GM21737 (cell line): ENCODE measurements at regions not wholly inside any gene's neighbourhood (a gene's known extent, or its start where the extent isn't known, plus 50 kb on each side); places are given as distances from the start of the nearest gene placed in this dataset.
A peak's percentile ranks its signal among the peaks of the same experiment; 100 is the strongest.

ENCODE experiments used
- ATAC-seq: cut with Tn5 transposase; IDR thresholded peaks from one replicate; pipeline ENCODE4 v1.9.1; 2021; ENCODE audit warnings: mild to moderate bottlenecking, moderate library complexity; ENCODE audit not compliant: unreplicated experiment

- ATAC-seq: no peak
These were observed 62.9 kb upstream of the OXGR1 start for GRCh38 chr13:97057176-97057575.

DNA sequence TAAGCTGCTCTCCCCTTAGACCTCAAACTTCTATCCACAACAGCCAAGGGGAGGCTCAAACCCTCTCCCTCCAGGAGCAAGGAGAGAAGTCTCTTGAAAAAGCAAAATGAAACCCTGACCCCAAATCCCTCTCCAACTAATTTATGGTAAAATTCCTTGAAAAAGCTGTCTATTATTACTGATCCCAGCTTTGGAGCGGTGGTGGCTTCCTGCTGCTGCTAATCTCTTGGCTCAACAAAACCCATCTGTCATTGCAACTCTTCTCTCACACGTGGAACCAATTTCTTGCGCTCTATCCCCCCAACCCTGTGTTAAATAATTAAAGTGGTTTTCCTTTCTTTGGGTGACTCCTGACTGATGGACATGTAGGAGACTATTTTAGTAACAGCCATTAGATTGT lies 64.1 kb upstream of the OXGR1 start:
- ATAC-seq: no peak

DNA sequence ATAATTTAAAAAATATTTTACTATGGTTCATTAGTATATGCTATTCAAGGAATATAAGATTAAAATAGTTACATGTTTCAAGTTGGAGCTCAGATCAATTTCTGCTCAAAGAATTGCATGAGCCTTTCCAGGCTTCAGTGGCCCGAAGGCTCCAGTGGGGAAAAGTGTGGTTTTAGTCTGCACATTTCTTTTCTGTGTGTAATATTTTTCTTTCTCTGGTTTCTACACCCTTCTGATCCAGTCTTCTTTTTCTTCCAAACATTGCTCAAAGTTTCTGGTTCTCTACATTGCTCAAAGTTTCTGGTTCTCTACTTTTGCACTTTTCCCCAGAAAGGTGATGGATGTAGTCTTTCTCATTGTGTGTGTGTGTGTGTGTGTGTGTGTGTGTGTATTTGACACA lies 64.7 kb upstream of the OXGR1 start:
- no peak for ATAC-seq

GRCh38 chr13:97067017-97067895 lies 73.0 kb upstream of the OXGR1 start:
- ATAC-seq: no peak

GRCh38 chr13:97068151-97068550 lies 73.9 kb upstream of the OXGR1 start:
- ATAC-seq: no peak

DNA sequence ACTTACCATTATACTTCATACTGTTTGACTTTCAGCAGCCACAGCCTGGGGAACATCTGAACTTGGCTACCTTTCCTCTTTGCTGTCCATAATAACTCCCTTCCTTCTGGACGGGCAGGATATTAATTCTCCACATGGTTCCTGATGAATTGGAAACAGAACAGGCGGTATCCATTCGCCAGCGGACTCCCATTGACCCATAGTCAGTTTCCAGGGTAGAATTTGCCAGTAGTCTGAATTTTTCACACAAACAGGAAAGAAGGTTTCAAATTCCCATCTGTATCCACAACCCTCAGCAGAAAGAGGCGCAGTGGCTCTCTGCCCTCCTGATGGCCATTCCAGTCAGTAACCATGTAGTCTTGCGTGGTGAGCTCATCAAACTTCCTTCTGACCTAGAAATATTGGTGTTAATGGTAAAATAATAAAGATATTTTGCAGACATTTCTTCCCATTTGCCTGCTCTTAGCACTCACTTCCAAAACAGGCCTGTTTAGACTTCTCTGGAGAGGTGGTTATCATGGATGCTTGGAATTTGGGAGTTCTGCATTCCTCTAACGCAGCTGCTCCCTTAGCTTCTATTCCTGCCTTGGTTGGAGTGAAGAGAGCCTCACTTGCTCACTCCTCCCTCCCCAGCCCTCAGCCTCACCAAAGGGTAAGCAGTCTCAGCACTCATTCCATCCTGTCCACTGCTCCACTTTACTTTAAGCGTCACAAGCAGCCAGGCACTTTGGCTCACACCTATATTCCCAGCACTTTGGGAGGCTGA lies 75.0 kb upstream of the OXGR1 start:
- ATAC-seq: no peak

- ATAC-seq: no peak
These were observed 78.0 kb upstream of the OXGR1 start for GRCh38 chr13:97072297-97072696.

DNA sequence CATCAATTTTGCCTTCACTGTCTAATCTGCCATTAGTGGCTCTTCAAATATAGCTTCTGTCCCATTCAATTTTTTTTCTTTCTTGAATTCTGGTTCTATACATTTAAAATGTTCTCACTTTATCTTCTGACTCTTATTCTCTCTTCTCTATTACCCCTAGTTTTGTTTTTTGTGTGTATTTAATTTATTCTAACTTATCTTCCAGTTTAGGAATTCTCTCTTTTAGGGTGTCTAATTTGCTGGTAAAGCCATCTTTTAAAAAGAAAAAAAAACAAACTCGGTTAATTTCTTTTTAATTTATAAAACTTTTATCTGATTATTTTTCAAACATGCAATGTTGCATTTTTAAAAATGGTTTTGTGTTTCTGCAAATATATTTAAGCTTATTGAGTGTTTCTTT lies 80.3 kb upstream of the OXGR1 start:
- ATAC-seq: no peak

DNA sequence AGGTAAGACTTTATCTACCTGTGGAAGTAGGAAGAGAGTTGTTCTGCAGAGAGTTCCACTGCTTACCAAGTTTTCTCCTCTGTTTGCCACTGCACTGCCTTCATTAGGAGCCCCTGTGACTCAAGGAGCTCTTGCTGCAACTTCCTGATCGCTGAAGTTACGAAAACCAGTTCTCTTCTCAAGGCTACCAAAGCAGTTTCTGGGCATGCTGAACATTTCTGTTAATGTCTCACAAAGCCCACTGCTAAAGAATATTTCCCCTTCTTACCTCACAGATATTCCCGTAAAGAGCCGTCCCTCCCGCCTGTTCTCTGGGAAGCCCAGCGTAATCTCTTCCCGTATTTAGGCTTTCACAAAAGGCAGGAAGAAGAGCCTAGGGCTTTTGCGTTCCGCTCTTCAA lies 82.6 kb upstream of the OXGR1 start:
- ATAC-seq: no peak

DNA sequence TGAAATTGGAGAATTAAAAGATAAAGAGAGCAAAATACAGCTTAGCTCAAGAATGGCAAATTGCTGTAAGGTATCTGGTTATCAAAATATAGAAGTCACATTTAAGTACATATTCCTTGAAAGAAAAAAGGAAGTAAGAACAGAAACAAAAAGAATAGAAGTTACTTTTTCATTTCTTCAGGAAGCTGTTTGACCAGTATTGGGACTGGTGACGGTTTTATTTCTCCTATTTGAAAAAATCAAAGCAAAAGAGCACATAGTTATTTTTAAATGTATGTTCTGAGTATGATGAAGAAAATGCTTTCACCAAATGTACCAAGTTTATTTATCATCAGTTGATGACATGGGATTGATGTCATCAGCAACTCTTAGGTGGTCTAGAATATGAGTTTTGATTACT lies 83.1 kb upstream of the OXGR1 start:
- no peak for ATAC-seq

- no peak for ATAC-seq
These were observed 85.5 kb upstream of the OXGR1 start for GRCh38 chr13:97079726-97080125.

DNA sequence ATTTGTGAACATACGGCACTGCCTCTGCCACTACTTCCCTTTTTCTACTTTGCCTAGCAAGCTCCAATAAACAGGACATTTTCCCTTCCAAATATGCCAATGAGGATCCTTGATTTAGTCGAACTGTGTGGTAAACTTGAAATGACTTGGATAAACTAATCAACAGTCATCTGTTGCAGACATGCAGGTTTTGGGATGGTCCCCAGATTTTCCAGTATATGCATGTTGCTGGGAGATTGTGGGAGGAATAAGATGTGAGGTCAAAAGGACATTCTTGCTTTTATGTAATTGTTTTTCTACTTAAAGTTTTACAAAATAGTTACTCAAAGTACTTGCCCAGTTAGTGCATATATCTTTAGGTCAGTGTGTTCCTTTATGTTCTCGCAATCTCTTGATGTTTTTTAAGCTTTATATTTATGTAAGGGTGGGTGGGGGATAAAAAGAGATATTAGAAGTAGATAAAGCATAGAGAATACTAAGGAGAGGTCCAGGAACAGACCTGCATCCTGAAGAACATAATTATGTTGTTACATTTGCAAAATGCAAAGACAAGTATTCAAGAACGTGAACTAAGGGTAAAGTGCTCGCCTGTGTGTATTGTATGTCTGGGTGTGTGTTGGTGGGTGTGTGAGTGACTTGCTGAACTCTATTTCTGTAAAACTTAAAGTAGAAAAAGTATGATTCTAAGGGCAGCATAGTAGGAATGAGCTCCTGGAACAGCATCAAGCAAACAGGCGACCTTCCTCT lies 88.4 kb upstream of the OXGR1 start:
- ATAC-seq: no peak

DNA sequence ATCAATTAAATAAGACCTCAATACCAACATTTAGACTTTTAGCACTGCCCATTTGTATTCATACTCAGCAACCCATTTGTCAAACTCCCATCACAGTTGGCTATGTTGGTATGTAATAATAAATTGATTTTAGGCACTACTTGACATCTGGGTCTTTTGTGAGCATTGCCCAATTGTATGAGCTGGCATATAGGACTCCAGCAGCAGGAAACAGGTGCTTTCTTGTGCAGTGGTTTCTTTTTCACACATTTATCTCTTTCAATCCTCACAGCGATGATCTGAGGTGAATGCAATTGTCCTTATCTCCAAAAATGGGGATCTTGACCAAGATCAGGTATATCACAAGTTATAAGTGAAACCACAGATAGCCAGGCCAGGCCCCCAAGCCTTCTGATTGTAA lies 96.9 kb upstream of the OXGR1 start:
- ATAC-seq: no peak

- ATAC-seq: no peak
These were observed 106.5 kb upstream of the OXGR1 start for GRCh38 chr13:97100821-97101220.

GRCh38 chr13:97101912-97102708 lies 107.8 kb upstream of the OXGR1 start:
- ATAC-seq: no peak

- no peak for ATAC-seq
These were observed 112.0 kb upstream of the OXGR1 start for GRCh38 chr13:97106323-97106722.

GRCh38 chr13:97107815-97108529 lies 113.7 kb upstream of the OXGR1 start:
- ATAC-seq: no peak

GRCh38 chr13:97108530-97108900 lies 113.6 kb upstream of the MBNL2 start:
- no peak for ATAC-seq

GRCh38 chr13:97109256-97109655 lies 112.9 kb upstream of the MBNL2 start:
- no peak for ATAC-seq

DNA sequence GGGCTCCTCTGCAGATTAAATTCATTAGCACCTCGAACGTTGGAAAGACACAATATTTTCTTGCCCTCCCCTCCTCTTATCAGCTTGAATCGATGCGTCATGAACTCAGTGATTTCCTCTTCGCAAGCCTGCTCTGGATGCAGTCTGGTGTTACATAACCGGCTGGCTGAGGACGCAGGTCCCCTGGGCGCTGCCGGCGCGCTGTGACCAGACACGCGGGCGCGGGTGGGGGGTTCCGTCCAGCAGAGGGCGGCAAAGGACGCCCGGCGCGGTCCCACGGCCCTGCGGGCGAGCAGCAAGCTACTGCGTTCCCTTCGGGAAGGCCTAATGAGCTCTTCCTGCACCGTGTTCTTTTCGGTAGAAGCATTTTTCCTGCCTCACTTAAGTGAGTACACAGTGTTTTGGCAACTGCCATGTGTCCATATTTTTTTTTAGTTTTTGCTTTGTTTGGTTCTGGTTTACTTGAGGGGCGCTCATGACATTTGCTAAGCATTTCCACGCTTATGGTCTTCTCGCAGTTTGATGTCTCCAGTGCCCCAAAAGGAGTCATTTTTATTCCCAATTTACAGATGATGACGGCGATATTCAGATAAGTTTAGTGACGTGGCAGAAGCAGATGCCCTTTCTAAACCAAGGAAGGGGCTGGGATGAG lies 112.2 kb upstream of the MBNL2 start:
- ATAC-seq: peak; percentile 94
